NCI-H226 (cell line): ENCODE measurements at regions not wholly inside any gene's neighbourhood (a gene's known extent, or its start where the extent isn't known, plus 50 kb on each side); places are given as distances from the start of the nearest gene placed in this dataset.

Source experiments
- DNase-seq: peaks from one replicate; pipeline ENCODE4 v3.0.0-alpha.2; 2015

- DNase-seq, result no peak
Measured at GRCh38 chr2:71830497-71831192, 317.0 kb downstream of the CYP26B1 start.

- DNase-seq, result no peak
Measured at GRCh38 chr2:71829008-71829407, 318.7 kb downstream of the CYP26B1 start.

GRCh38 chr2:71827973-71828372 is 319.7 kb downstream of the CYP26B1 start:
- no peak for DNase-seq

- DNase-seq, result no peak
Measured at GRCh38 chr2:71827524-71827901, 320.1 kb downstream of the CYP26B1 start.

- DNase-seq, result no peak
Measured at GRCh38 chr2:71826826-71827523, 320.7 kb downstream of the CYP26B1 start.

- no peak for DNase-seq
Measured at GRCh38 chr2:71826299-71826698, 321.4 kb downstream of the CYP26B1 start.

- no peak for DNase-seq
Measured at GRCh38 chr2:71824436-71824835, 323.2 kb downstream of the CYP26B1 start.

GRCh38 chr2:71823526-71823925 is 324.1 kb downstream of the CYP26B1 start:
- DNase-seq, result no peak

DNA sequence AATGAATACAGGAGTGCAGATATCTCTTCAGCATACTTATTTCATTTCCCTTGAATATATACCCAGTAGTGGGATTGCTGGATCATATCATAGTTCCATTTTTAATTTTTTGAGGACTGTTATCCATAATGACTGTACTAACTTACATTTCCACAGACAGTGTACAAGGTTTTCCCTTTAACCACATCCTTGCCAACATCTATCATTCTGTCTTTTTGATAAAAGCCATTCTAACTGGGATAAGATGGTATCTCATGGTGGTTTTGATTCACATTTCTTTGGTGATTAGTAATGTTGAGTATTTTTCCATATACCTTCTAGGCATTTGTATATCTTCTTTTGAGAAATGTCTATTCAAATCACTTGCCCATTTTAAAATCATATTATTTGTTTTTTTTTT is 325.2 kb downstream of the CYP26B1 start:
- DNase-seq, result peak; percentile 89

DNA sequence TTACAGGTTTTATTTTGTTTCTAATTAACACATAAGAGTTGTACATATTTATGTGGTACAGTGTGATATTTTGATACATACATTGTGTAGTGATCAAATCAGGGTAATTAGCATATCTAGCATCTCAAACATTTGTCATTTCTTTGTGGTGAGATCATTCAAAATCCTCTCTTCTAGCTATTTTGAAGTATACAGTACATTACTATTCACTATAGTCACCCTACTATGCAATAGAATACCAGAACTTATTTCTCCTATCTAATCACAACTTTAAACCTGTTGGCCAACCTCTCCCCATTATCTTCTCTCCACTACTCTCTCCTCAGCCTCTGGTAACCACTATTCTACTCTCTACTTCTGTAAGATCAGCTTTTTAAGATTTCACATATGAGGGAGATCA is 325.8 kb downstream of the CYP26B1 start:
- DNase-seq, result peak; percentile 88

- no peak for DNase-seq
Measured at GRCh38 chr2:71816815-71817214, 330.8 kb downstream of the CYP26B1 start.

GRCh38 chr2:71815701-71816474 is 331.8 kb downstream of the CYP26B1 start:
- DNase-seq, result no peak

- DNase-seq, result no peak
Measured at GRCh38 chr2:71814885-71815284, 332.8 kb downstream of the CYP26B1 start.

GRCh38 chr2:71813807-71814470 is 333.7 kb downstream of the CYP26B1 start:
- no peak for DNase-seq

GRCh38 chr2:71813315-71813714 is 334.3 kb downstream of the CYP26B1 start:
- no peak for DNase-seq

DNA sequence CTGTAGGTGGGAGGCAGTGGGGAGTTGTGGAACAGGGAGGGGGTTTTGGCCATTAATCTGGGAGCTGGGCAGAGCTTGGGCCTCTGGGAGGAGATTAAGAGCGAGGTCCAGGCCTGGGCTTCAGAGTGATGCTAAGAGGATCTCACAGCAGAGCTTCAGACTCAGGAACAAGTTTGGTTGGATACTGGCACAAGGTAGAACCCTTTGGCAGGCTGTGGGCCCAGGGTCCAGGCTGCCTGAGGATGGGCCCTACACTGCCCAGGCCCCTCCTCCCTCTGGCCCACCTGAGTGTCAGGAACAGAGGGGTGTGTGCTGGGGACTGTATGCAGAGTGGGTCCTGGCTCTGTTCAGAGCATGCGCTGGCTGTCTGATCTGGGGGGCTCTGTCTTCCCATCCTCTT is 334.9 kb downstream of the CYP26B1 start:
- DNase-seq, result no peak

DNA sequence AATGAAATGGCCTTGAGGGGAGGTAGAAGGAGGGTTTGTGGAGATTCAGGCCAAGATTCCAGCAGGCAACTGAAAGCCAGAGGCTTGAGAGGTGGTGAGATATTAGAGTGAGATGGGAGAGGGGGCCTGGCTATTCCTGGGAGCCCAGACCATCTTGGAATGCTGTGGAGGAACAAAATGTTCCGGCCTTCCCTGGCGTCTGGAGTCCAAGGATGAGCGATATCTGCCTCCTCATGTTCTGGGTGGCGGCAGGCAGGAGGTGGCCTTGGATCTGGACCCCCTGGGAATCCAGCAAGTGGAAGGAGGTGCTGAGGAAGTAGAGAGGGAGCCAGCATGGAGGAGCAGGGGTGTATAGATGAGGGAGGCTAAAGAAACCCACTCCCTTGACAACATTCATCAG is 335.9 kb downstream of the CYP26B1 start:
- no peak for DNase-seq

GRCh38 chr2:71811157-71811556 is 336.5 kb downstream of the CYP26B1 start:
- DNase-seq, result no peak

DNA sequence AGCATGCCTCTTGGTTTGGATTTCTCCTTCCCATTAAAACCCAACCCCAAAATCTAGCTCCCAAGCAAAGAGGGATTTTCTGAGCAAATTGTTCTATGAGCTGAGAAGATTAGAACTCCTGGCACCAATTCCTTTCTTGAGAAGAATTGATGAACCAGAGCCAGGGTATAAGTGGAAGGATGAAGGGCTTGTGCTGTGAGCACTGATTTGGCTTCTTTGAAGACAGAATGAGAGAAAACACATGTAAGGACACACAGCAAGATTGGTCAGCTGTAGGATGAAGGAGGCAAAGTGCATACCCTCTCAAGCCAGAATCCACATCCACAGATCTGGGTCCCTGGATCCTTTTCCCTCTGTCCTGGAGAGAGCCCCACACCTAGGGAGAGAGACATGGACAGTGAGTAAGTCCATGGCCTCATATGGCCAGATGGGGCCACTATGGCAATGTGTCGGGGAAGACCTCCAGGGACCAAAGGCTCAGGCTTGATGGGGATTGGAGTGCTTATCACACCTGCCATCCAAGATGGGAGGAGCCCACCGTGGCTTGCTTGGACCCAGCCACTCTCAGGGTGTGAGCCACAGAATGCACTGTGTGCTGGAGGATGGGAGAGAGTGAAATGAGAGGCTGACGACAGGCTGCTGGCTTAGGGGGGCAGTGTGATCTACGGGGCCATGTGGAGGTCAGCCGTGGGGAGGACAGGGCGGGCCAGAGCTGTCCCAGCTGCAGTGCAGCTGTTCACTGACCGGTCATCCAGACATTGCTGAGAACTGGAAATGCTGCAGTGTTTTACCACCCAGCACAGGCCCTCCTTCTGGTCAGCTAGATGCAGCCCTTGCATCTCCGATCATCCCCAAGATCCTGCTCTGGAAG is 339.8 kb downstream of the CYP26B1 start:
- DNase-seq, result no peak

DNA sequence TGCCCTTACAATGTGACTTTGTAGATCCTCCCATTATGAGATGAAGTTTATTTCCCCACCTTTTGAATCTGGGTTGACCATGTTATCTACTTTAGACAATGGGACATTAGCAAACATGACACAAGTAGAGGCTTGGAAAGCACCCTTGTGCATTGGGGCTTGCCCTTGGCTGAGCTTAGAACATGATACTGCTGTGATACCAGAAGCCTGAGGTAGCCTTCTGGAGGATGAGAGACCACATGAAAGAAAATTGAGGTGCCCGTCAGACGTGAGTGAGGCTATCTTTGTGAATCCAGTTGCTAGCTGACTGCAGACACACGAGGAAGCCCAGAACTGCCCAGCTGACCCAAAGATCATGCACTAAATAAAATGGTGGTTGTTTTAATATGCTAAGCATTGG is 341.2 kb downstream of the CYP26B1 start:
- no peak for DNase-seq

- no peak for DNase-seq
Measured at GRCh38 chr2:71804281-71804751, 343.3 kb downstream of the CYP26B1 start.

DNA sequence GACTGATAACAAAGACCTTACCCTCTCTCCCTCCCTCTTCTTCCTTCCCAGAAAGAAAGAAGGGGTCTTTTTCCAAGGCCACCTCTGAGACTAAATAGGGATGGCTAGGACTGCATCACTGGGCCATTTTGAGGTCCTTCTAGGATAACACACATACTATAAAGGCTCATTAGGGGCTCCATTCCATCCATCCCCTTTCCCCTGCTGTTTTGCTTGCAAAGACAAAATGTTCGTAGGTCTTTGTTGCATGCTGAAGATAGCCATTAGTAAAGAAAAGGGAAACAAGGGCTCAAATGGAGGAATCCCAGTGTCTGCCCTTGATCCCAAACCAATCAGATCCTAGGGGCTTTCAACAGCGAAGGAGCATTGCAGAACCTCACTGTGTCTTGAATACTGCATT is 344.3 kb downstream of the CYP26B1 start:
- DNase-seq, result no peak
